ENCODE measurements at regions not wholly inside any gene's neighbourhood (a gene's known extent, or its start where the extent isn't known, plus 50 kb on each side); places are given as distances from the start of the nearest gene placed in this dataset.

DNA sequence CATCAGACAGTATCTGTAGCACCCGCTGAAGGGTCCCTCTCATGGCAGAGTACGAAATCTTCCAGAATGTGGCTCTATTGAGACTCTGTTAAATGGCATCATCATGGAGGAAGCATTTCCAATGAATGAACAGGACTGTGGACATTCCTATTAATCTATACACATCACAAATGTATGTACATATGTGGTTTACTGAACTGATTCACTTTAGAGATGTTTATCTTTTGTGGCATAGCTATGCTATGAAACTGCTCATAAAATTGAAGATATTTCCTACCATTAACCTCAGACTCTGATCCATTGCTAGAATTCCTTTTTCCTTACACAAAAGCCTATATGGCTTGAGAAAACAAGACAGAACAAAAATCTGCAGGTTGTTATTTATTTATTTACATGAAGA, 259.6 kb upstream of the RRP15 start:
- no peak for DNase-seq

DNA sequence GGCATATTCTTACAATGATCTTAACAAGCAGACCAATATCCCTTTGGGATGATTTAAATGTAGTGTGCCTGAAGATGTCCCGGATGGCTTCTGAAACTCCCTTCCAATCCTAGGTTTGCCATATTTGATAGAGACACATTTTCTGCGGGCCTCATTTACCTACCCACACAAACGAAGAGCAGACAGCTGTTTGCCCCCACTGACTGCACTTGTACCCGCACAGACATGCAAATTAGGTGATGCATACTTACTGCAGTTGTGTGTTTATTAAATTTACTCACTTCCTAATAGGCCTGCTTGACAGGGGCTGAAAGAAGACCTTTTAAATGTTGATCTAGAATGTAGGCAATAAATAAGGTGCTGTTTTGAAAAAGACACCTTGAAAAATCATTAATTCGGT, 257.9 kb upstream of the RRP15 start:
- no peak for DNase-seq

DNA sequence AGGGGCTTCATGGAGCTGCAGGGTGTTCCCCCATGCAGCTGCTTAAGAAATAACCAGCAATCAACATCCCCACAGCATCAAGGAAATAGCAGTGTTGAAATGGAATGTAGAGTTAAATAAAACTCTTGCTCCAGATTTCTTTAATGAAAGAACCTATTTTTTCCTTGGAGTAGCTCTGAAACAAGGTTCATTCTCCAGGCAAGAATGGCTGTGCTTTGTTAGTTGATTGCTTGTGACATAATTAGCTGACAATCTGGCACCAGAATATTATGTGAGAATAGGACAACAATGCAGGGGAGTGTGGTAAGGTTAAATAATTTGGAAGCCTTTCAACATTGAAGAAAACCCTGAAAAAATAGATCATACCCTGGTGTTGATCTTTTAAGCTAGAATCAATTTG, 254.2 kb upstream of the RRP15 start:
- no peak for DNase-seq

DNA sequence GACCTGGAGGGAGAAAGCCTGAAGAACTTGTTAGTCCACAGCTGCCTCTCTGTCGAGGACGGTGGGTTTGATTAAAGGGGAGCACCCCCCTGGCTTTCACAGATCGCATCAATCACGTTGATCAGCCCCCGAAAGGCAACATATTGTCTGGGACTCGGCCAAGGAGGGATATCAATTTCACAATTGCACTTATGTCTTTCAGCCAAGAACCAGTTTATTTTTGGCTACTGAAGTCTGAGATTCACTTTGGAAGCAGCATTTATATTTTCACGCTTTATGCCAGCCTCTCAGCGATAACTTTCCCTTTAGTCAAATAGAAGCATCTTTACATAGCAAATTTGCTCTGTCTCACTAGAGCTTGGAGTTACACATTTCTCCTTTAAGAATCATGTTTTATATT, 253.2 kb upstream of the RRP15 start:
- DNase-seq, result no peak

DNA sequence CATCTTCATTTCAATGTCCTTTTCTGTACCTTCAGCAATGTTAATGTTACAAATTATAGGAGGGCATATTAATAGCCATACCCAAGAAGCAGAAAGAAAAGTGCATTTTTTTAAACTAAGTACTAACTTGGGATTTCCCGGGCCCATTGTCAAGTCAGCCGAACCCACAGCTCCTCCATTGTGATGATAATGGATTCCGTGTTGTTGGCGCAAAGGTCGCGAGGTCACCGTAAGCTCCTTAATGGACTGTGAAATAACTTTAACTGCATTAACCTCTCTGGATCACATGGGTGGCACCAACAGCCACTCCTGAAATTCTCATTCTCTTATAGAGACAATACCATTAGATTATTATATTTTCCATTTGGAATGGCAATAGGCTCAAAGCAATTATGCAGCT, 250.6 kb upstream of the RRP15 start:
- DNase-seq, result no peak

DNA sequence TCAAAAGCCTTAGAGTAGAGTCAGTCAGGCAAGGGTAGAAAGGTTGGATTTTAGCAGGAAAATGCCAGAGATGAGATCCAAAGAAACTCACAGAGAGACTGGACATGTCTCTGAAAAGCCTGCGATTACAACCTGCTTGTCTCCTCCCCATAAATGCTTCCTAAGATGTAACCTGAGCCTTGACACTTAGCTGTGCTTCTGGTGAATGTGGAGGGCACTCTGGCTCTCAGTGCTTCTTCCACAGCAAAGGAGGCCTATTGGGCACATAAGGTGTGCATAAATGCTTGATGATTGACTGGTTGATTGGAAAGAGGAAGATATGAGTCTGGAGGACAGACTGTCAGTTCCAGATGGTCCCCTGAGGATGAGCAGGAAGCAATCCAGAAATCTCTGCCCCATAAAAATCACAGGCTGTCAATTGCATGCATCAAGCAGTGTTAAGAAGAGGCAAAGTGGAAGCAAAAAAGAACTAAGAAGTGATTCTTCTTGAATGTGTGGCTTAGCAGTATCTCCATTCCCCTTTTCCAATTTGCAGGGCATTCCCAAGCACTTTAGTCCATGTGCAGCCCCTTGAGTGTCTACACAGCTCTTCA, 236.2 kb upstream of the RRP15 start:
- DNase-seq, result no peak

DNA sequence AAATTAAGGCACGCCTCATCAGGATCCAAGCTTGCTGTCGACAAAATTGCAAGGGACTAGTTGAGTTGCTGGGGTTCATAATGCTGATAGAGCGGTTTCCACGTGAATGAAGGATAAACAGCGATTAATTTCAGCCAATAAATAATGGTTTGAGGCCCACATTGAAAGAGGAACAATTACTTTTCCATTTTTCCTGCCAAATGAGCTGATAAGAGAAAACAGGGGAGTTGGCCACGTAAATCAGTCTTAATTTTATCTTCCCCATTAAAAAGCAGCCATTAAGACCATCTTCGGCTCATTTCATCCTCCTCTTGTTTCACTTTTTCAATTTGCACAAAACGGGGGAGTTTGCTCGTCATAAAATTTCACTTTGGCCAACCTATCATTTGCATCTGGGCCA, 235.5 kb upstream of the RRP15 start:
- no peak for DNase-seq

DNA sequence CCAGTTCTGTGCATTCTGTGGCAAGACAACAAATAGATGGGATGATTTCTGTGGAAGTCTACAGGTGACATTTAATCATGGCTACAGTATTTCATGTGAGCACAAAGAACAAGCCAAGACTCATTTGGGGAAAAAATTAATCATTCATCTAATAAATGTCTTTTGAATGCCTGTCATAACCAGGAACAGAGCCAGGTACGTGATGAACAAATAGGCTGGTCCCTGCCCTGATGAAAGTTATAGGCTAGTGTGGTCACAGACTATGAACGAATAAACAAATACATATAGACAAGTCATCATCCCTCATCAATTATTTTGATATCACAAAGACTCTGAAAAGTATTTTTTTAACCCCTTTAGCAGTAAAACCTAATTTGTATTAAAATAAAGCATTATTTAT, 226.4 kb upstream of the RRP15 start:
- DNase-seq, result no peak

DNA sequence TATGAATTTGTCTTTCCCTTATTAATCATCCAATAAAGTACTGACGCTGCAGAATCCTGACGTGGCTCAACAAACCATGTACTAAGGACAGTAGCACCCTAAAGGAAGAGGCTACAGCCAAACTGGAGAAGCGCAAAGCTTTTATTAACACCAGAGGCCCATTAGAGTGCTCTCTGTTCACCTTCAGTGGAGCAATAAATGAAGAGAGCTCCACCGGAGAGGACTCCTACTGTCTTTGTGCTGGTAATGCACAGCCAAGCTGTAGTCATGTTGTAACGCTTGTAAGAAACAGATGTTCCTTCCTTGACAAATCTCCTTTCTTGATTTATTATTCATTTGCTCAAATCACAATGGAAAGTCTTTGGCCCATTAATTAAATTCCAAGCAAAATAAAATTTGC, 220.7 kb upstream of the RRP15 start:
- DNase-seq, result no peak

DNA sequence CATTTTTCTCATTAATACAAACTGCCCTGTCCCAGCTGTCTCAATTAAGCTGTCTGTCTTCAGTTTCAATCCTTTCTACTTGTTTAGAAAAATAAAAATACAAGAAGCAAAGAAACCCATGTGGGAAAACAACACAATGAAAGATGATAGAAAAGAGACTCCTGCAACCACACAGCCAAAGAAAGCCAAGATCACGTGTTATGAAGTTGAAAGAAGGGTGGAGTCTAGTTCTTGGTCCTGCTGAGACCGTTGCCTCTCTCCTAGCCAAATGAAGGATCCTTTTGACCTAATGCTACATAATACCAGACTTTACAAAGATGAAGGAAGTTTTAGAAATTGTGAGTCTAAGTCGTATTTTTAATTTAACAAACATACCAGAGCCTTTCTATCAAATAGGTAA, 218.8 kb upstream of the RRP15 start:
- no peak for DNase-seq

DNA sequence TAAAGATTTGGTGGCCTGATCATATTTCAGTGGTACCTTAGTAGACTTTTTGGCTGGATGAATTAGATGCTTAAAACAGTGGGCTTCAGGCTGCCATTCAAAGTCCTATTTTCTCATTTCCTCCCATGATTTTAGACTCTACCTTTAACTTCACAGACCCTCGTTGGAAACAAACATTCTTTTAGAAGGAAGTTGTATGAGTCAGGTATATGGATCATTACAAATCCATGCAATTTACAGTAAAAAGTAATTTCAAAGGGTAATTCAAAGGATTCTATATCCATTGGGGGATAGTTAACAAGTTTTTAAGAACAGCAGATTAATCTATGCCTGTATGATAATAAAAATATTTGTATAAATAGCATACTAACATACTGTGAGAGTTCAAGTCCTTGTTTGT, 216.9 kb upstream of the RRP15 start:
- no peak for DNase-seq

DNA sequence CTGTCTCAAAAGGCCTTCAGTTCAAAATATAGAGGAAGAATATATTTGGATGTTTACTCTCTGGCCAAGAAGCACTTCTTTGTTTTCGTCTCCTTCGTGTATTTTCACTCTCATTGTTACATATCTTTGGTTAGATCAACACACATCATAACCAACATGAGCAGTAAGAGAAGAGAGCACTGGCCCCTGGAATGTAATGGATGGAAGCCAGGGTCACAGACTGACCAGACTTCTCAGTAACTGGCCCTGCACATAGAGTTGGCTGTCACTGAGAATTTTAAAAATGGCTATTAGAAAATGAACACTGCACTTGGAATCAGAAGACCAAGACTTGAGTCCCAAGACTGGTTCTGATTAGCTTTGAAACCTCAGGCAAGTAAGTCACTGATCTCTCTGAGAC, 215.9 kb upstream of the RRP15 start:
- DNase-seq, result no peak

DNA sequence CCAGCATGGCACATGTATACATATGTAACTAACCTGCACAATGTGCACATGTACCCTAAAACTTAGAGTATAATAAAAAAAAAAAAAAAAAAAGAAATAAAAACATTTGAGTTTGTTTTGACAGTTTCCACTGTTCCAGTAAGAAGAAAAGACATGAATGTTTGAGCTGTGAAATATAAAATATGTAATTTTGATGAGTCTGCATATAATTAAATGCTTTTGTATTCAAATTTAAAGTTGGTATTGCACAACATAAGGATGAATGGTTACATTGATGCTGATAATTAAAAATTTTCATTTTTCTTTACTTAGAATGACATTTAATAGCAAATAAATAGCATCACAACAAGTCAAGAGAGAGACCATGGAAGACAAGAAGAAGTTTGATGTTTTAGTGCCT, 212.0 kb upstream of the RRP15 start:
- no peak for DNase-seq

DNA sequence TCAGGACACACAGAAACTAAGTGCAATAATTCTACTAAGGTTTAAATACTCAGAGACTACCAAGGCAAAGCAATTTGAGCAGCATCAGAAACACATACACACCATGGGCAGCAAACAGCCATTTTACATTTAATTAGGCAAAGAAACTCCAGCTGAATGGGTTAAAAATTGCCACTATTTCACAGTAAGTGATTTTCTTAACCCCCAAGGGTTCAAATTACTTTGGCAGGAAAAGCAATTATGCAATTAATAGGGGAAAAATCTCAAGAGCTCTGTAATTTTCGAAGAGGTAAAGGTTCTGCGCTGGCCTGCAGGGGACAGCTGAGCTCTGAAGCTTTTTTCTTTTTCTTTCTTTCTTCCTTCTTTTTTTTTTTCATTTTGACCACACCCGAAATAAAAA, 206.2 kb upstream of the RRP15 start:
- no peak for DNase-seq

DNA sequence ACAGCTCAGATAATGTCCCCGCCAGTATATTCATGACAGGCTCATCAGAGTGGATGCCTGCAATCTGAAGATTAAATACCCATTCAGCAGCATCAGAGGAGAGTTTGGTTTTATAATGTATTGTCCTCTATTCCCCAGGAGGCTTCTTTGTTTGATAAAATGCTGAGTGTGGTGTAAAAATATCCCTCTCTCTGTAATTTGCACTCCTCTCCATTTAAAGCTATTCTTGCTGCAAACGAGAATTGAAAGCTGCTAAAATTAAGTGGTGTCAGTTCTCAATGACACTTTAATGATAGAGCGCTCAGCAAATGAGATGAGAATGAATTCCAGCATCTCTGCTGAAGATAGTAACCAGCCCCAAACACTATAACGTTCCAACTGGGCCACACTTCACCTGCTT, 205.7 kb upstream of the RRP15 start:
- DNase-seq, result no peak

DNA sequence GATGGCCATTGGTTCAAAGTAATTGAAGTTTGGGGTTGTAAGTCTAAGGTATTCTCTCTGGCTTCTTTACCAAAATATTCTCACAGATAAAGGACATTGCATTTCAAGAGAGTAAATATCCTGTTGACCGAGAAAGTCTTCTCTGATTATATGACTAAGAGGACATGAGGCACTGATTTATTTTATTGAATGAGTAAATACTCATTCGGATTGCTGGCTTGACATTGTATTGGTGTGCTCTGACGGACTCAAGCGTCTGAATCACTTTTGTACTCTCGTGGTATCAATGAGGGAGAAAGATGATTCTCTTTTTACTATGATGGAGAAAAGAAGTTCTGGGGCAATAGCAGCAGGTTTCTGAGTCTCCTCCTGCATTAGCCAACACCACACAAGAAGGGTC, 205.3 kb upstream of the RRP15 start:
- DNase-seq, result no peak

DNA sequence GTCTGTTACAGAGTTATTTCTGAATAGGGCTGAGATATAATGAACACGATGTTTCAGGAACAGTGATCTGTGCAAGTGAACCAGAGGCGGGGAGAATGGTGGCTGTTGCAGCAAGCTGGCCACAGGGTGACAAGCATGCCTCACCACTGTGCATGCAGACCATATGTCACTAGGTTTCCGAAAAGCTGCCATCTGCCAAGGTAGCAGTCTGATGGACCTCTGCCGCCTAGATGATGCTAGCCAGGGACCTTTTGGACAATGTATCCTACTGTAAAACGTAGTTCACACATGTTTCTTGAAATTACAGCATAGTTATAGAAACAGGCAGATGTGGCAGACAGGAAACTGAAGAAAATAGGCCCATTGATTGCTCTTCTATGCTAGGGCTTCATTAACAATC, 204.2 kb upstream of the RRP15 start:
- DNase-seq, result no peak

DNA sequence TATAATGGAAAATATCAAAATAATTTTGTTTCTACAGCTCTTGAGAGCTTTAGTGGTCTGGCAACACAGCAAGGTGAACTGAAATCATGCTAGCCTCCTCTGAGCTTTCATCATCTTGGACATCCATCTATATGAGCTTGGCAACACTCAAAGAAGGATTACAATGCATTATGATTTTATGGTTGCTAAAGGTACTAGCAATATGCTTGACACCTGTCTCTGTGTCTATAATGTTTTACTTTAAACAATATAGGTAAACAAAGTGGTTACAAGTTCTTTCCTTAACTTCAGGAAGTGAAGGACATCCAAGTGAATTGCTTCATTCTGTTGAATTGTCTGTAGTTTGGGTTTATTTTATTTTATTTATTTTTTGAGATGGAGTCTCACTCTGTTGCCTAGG, 203.7 kb upstream of the RRP15 start:
- DNase-seq, result no peak

DNA sequence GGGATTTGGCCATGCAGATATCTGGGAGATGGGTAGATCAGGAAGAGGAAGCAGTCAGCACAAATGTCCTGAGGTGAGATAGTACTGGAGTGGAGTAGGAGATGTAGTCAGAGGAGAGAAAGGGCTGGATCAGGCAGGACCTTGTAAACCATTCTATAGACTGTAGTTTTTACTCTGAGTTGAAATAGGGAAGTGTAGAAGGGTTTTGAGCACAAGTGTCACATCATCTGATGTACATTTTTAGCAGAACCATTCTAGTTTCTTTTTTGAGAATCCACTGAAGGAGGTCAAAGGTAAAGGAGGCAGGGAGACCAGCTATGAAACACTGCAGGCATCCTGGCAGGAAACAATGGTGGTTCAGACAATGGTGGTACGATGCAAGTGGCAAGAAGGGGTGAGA, 194.6 kb upstream of the RRP15 start:
- DNase-seq, result no peak

DNA sequence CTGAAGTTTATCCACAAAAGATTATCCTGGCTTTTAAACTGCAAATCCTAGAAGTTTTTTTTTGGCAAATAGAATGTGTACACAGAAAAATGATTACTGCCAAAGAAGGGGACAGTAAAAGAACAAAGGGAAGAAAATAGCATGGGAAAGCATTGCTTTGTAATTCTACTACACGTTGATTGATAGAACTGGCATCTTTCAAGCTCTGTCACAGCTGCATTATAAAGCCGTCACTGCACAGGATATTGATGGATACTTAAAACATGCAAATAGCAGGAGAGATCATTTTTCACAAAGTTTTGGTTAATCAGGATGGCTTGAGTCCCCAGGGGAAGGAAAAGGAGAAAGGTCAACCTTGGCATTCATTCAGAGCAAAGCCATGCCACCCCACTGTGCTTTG, 183.7 kb upstream of the RRP15 start:
- no peak for DNase-seq

DNA sequence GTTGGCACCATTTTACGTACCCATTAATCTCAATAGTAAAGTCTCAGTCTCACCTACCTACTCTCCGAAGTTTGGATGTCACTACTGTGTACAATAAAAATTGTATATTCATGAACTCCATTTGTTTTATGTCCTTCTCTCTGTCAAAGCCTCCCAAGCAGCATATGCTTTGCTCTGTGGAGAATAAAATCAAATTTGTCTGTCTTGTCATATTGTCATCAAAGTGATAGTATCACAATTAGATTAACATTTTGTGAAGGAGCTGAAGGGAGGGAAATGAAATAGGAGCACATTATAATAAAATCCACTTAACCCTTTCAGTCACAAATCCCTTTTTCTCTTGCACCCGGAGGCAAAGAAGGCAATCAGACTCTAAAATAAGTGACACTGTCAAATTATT, 177.1 kb upstream of the RRP15 start:
- no peak for DNase-seq

DNA sequence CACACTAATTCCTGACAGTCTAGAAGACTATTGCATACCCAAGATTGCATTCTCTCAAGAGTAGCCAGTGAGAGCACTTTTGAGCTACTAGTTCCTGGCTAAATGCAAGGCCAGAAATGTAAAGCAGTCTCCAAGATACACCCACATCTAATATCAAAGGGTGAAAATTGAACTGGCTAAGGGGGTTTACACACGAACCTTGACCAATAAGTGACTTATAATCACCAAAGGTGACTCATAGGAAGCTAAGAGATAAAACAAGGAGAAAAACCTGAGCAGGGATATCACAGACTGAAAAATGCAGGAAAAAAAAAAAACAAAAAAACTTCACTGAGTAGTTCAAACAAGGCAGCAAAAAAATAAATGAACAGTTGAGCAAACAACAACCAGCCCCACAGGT, 172.2 kb upstream of the RRP15 start:
- DNase-seq, result no peak

DNA sequence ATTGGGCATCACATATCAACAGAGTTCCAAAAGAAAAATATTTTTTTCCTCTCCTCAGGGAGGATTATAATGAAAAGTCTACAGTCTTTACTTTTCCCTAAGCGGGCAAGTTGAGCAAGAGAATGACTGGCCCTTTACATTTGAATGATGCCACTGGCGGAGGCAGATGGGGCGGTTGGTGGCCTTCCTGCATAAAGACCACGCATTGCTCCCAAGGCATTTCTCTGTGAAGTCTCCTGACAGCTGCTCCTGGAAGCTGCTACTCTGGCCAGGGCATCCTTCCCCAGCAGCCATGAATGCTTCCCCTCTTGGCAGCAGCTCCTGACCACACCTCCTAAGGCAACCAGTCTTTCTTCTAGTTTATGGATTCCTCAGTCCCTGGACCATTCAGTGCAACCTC, 161.1 kb upstream of the RRP15 start:
- DNase-seq, result no peak

DNA sequence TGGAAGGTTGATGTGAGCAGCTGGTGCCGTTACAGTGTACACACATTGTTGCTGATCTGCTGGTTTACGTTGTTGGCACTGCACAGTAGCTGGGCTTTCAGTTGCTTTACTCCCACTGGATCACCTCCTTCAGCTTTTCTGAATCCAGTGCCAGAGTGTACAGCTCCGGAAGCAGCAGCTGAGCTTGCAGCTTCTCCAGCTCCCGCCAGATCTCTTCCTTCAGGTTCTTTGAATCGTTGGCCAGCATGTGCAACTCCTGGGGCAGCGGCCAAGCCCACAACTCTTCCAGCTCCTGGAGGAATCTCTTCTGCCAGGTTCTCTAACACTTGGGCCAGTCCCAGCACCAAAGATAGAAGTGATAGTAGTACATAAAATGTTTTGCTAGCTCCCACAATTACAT, 149.7 kb upstream of the RRP15 start:
- no peak for DNase-seq

DNA sequence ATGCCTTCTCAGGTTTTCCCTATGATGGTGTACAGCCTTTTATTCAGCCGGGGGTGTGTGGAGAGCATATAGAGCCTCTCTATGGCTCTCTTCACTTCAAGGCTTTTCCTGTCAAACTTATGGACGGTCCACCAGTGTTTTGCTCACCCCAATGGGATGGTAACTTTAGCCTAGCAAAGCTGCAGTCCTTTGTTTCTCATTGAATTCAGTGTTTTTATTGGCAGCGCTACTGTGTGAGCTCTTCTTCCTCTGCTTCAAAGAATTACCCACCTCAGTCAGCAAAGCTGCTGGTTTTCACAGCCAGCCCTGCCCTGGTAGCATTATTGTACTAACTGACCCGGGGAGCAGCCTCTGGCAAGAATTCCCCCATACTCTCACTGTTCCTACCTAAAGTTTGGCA, 145.3 kb upstream of the RRP15 start:
- no peak for DNase-seq

DNA sequence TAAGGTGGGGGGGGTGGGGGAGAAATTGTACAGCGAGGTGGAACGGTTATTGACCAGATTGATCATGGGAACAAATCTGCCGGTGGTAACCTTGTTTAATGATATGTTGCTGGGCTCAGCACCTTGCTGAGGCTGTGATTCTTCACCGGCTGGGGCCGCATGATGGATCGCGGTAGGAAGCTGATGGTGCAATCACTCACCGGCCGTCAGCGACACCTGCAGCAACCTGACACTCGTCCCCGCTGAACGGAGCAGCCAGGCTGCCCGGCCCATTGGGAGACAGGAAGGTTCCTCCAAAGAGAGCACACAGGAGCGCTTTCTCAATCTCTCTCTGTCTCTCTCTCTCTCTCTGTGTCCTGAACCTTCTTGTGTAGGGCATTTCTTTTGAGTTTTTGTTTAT, 128.5 kb upstream of the RRP15 start:
- DNase-seq, result no peak

Data from CD4-positive, alpha-beta T cell treated with Interleukin-4 for 1 hour (primary cell).